GM21515 (cell line): ENCODE measurements at regions not wholly inside any gene's neighbourhood (a gene's known extent, or its start where the extent isn't known, plus 50 kb on each side); places are given as distances from the start of the nearest gene placed in this dataset.

Experiments
- ATAC-seq: cut with Tn5 transposase; IDR thresholded peaks from one replicate; pipeline ENCODE4 v1.9.1; 2021; ENCODE audit not compliant: unreplicated experiment

DNA sequence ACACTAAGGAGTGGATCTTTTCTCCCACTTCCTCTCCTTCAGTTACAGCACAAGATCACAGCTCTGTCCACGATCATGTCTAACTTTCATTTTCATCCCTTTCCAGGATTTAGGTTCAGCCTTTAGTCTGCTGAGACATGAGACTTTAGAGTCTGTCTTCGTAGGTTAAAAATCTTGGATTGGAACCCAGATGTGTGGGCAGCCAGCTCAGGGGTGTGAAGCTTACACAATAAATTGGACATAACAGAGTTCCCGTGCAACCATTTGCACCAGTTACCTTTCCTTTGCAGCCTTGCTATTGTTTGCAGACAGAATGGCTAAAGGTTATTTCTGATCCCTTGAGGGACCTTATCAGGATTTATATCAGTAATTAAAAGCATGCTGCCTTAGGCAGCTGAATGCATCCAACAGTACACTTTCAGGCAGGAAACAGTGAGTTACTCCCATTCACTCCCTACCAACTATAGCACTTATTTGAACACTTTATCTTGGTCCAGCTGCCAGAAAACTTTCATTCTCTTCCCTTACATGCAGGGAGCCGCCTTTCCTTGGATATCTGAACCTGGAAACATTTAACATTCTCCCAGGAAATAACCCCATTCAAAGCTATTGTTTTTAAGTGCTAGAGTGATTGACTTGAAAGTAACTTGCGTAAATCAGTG is 87.3 kb downstream of the TMEM100 start:
- no peak for ATAC-seq

DNA sequence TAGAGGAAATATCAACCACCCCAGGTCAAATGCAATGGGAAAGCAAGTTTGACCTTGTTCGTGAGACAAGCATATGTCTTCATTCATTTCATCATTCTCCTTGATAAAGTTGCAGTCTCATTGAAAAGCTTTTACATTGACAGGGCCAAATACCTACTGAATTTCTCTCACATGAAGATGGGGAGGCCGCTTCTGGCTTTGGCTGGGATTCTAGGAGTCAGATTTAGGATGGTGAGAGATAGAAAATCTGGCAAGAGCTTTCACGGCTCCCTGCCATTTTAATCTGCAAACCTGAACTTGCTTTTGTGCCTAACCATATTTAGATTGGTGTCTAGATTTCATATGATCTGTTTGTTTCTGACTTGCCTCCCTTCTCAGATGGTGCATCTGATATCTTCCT is 88.0 kb downstream of the TMEM100 start:
- no peak for ATAC-seq

DNA sequence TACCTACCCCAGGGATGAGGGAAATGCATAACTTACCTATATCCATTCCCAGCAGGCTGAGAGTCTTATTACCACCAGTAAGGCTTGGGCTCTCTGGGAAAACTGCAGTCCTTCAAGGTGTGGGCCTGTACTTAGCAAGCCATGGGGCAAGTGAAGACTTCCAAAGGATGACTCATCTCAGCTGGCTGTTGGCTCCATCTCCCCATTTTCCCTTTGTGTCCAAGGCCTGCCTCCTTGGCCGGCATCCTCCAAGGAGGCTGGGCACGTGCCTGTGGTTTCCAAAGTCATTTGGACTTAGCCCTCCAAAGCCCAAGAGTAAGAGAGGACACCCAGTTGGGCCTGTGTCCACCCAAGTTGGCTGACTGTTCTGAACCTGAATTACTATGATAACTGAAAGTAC is 89.8 kb downstream of the TMEM100 start:
- no peak for ATAC-seq

DNA sequence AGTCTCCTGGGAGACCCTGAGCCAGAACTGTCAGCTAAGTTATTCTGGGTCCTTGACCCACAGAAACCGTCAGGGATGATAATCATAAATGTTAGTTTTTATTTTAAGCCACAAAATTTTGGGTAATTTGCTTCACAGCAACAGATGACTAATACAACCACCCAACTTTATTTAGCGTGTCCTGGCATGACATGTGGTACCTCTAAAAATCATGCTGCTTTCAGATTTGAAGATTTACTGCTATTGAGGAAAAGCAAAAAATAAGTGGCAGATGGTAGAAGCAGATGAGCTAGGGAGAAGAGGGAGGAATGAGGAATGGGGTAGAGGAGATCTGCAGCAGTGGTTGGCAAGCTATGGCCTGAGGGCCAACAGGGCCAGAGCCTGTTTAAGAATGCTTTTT is 90.4 kb downstream of the TMEM100 start:
- no peak for ATAC-seq

DNA sequence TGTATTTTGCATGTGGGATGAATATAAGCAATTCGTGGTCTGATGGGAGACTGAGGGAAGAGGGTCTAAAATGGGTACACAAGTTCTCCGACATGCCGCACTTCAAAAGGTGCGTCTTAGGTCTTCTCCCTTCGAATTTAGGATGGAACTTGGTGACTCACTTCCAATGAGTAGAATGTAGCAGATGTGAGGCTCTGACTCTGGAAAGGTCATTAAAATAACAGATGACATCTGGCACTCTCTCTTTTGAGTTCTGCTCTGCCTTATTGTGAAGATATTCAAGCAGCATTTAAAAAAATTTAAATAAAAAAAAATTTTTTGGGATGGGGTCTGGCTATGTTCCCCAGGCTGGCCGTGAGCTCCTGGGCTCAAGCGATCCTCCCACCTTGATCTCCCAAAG is 92.7 kb downstream of the TMEM100 start:
- ATAC-seq, result no peak

DNA sequence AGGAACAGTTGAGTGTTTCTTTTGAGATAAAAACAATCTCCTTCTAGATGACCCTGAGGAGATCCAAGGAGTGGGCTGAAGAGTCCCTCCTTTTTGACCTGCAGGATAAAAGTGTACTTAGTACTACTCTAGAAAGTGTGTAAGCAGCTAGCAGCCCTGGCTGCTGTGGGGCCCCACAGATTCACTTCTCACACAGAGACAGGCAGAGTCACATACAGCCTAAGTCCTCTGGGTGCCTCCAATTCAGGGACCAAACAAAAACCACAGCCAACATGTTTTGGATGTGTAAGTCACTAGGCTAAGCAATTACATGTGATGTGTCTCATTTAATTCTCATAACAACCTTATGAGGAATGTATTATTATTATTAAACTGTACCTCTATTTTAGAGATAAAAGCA is 97.1 kb downstream of the TMEM100 start:
- peak; percentile 76 for ATAC-seq

DNA sequence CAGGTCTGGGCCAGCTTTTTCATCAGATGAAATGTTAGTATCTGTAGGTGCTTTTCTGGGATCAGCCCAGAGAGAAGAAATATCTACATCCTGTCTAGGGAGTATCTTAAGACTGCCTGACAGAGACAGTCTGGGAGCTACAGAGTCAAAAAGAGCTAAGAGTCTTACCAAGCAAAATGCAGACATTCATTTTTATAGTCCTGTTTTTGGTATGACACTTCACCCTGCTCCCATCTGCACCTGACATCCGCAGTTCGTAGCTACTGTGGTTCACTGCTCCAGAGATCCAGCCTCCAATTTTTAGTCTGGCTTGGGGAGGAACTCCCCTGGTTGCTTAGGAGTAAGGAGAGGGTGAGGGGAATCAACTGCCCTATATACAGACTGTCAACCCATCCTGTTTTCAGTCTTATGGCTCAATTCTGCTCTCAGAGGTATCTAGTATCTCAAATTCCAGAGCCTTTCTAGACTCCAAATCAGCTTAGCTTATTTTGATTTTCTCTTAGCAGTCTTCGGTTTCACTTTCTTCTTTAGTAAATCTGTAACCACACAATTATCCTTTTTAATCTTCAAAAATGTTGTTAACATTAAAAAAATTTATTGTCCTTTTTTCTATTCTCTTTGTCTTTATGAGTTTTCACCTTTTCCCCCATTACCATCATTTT is 97.8 kb downstream of the TMEM100 start:
- peak; percentile 68 for ATAC-seq

DNA sequence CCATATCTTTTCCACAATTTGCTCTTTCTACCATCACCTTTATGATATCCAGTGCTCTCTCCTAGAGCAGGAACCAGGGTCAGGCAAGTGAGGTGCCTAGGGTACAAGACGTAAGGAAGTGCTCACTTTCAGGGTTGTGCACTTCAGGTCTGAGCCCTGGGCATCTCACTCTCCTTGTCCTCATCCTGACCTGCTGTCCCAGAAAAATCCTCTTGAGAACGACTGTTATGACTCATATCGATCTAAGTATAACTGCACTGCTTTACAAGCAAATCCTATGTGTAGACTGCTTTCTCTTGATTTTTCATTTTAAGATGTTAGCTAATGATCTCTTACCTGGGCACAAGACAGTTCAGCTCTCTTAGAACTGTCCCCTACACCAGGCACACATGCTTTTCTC is 100.1 kb downstream of the TMEM100 start:
- no peak for ATAC-seq

DNA sequence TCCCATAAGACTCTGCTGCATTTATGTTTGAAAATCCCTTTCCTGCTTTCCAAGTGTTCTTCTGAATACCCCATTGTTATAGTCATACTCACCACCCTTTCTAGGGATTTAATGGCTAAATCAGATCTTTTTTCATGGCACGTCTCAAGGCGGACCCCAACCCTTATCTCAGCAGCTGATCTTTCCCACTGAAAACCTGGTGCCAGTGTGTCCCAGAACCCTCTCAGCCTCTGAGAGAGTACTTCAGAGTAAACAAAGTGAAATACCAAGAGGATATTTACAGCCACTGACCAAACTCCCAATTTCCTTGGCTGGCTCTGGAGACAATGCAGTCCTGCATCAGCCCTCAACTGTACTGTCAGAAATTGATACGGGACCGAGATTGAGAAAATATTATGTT is 101.7 kb downstream of the TMEM100 start:
- ATAC-seq, result no peak

DNA sequence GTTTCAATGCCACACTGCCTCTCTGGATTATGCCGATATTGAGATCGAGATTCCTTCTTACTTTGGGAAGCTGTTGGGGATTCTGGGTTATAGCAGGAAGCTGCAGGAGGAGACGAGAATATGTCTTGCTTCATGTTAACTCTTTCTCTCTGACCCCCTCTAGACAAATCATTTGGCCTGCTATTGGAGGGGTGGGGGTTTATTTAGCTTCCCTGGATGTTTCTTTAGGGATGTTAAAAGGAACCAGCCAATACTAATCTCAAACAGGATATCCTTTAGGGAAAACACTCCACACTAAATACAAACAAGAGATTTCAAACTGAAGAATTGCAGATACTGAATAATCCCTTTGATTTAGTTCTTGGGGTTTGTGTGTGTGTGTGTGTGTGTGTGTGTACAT is 102.6 kb downstream of the TMEM100 start:
- ATAC-seq, result no peak

DNA sequence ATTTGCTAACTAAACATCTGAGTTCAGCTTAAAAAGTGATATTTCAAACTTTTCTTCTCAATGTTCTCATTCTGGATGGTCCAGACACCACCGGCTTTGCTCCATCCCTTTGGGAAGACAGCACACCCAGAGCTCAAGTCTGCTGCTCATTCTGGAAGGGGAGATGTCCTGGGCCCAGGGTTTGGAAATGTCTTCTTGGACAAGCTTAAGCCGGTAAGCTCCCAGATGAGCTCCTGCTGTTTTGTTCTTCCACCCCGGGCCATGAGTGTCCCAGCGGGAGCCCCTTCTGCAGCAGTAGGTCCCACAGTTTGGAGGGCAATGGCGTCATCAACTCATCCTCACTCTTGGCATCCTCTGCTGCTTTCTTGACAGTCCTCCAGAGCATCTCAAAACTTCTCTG is 105.2 kb downstream of the TMEM100 start:
- ATAC-seq, result no peak

DNA sequence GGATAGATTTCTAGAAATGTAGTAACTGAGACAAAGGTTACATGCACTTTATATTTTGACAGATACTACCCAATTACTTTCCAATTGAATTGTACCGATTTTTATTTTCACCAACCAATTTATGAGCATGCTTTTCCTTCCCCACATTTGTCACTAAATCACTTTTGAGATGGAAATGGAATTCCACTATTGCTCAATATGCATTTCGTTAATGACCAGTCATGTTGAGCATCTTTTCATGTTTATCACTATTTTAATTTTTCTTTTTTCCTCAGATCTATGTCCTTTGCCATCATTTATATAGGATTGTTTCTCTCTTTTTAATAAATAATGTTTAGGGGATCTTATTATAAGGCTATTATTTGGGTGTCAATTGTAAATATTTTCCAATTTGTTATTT is 102.8 kb upstream of the SMIM36 start:
- ATAC-seq, result no peak

DNA sequence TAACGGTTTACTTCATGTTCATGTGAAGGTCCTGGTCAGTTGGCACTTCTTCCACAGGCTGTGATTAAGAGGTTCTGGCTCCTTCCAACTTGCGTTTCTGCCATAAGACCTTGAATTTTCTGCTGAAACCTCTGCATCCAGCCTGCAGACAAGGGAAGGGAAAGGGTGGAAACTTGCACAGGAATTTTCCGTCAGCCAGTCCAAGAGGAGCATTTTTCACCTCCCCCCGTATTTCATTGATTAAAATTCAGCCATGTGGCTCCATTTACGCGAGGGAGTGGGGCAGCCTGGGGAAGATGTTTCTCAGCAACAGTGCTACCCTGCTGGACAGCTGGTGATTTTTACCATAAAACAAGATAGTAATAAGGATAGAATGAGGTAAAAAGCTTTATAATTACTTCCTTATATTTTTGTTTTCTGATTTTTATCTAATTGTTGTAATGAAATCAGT is 101.5 kb upstream of the SMIM36 start:
- no peak for ATAC-seq

DNA sequence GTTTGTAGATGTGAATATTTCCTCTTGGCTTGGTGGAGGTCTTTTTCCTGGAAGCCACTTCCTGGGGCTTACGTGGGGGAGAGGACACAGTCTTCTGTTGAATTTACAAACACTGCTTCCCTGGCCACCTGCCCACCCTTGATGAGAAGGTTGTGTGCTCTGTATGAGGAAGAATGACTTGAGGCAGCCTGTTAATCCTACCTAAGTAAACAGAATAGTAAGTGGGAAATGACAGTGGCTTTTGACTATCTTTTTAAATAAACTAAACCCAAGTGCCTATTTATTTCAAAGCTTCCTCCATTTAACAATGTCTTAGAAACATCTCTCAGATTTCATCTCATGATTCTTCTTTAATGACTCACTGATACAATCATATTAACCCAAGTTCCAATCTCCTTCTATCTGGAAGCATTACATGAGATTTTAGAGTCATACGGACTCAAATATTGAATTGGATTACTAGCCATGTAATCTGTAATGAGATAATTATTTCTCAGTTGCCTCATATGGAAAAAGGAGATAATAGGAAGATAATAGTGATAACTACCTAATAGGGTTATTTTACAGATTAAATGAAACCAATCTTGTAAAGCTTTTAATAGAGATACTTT is 96.6 kb upstream of the SMIM36 start:
- no peak for ATAC-seq

DNA sequence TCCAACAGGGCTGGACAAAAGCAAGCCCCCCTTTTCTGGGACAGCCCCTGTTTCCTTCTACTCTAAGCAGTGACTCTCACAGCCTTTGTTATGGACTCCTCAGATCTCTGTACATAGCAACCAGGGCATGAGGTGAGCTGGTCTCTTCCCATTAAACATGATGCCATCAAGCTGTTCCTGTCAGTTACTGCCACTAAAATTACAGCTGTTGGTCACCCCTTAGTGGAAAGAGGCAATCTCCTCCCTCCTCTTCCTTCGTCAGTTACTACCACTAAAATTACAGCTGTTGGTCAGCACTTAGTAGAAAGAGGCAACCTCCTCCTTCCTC is 95.2 kb upstream of the SMIM36 start:
- no peak for ATAC-seq

DNA sequence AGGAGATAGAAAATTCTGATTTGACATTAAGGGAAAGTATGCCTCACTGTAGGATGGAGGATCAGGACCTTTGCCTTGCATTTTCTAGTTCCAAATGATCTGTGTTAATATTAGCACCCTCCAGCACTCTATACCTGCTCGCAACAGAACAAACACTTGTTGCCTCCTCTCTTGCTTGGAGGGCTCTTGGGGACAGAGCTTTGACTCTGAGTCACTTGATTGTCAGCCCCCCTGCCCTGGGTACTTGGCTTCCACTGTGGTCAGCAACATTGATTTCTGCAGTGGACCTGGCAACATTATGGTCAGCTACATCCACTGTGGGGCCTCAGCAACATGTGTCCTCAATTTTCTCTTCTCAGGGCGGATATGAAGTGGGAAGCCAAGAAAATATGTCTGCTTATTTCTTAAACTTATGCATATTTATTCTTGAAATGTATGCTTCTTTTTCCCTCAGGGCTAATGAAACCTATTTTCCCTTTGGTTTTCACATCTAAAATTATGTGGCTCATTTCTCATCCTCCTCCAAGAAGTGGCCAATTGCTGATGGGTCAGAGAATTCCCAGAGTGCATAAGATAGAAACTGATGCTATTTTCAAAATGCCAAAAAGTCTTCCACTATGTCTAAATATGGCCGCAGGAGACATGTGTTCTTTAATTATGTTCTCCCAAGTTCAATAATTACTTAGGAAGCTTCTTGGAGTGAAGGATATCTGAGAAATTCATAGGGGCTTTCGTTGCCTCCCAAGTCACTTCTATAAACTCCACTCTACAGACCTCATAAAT is 94.6 kb upstream of the SMIM36 start:
- no peak for ATAC-seq

DNA sequence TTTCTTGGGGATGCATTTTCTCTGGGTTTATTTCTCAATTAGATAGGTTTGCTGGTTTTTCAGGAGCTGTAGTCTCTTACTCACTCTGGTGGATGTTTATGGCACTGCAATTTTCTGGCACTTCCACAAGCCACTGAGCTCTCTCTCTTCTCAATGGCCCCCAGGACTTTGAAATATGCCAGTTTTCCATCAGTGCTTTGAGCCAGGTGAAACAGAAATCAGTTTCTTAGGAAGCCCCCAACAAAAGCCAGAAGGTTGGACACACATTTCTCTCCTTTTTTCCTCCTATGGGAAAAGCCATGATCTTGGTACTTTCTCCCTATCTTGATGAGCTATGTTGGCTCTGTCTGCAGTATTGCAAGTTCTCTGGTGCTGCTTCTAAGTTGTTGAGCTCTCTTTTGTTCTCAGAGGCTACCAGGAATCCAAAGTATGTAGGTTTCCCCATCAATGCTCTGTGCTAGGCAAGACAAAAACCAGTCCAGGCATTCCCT is 90.7 kb upstream of the SMIM36 start:
- ATAC-seq, result no peak

DNA sequence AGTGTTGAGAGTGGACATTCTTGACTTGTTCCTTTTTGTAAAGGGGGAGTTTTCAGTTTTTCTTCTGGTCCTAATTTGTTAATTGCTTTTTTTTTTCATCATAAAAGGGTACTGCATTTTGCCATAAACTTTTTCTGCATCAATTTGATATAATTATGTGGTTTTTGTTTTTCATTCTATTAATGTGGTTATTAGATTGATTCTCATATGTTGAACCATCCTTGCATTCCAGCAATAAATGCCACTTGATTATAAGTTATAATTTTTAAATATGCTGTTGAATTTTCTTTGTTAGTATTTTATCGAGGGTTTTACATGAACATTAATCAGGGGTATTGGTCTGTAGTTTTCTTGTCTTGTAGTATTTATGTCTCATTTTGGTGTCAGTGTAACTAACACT is 87.2 kb upstream of the SMIM36 start:
- ATAC-seq, result no peak

DNA sequence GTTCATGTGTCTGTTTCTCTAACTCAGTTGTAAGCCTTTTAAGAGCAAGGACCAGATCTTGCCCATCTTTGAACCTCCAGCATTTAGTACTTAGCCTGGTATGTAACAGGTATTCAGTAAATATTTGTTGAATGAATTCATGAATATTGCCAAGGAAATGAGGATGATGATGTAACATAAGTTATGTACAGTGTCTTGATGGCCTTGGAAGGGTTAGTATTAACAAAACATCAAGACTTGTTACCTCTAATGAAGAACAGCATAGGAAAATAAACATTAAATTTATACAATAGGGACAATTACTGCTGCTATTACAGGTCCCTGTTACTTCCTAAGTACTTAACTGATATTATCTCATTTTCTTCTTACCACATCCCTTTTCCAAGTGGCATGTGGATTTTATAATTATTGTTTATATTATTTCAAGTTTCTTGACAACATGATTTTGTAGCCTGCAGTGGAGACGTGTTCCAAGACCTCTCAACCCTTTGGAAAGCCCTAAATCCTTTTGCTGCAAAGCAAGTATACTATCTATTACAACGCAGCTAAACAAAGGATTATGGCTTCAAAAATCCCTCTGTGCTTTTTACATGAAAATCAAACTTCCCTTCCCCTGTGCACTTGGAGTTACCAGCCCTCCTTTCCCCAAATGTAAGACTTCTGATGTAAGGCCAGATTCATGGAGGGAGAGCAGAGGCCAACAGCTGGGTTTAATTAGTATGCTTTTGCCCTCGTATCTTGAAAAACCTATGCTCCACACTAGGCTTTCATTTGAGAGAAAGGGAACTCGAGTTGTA is 77.4 kb upstream of the SMIM36 start:
- ATAC-seq, result no peak

DNA sequence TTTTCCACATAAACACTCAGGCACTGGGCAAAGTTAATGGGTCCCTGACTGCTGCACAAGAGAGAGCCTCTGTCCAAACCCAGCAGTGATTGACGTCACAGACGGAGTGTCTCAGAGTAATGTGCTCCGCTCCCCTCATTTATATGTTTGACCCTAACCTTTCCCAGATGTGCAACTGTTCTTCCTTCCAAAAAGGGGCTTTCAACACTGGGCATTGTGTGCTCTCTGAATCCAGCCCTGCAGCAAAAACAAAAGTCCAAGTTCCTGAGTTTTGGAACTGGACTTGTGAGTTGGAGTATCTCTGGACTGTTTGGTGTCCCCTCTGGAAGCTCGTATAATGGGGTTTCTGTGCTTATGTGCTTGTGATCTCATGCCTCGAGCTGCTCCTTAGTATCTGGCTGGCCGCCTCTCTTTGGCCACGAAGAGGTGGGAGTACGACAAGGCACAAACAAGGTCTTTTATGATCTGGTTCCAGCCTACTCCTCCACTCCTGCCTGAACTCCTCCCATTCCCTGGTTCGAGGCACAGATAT is 76.4 kb upstream of the SMIM36 start:
- no peak for ATAC-seq

DNA sequence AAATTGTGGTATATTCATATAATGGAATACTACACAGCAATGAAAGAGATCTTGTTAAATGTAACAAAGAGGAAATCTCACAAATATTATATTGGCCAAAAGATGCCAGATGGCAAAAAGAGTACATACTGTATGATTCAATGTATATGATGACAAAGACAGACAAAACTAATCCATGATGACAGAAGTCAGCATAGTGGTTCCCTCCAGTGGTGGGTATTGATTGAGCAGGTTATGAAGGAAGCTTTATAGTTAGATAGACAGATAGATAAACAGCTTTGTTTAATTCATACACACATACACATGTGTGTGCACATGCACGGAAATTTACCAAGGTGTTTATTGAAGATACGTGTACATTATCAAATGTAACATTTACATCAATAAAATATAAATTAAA is 74.4 kb upstream of the SMIM36 start:
- no peak for ATAC-seq
